ENCODE measurements at regions not wholly inside any gene's neighbourhood (a gene's known extent, or its start where the extent isn't known, plus 50 kb on each side); places are given as distances from the start of the nearest gene placed in this dataset.

GRCh38 chr5:39730699-39731098 is 305.9 kb upstream of the DAB2 start:
- DNase-seq (ENCODE audit: low read depth in 1 of 2, low spot score in 1 of 2) (no peak), ATAC-seq (no peak), FAIRE-seq (no peak)
- ChIA-PET POLR2A (no interaction called here), CTCF (interaction anchor here (1.5 kb wide), 1 partner anchor 9 kb away, joined by 3 read pairs; no protein-coding TSS in a partner anchor)
- Histone ChIP-seq H3K4me1 (peaks cover 20% of the 10 kb centered on the region), H3K27ac (no peak overlapping the region), H3K9me3 (no peaks in the 10 kb centered on the region), H3K4me2 (peak overlapping the region; percentile 48), H3K4me3 (no peak overlapping the region)
- TF ChIP-seq HEYL (CRISPR knock-in tag; IDR thresholded peaks at IDR 0.05) (no peak), HMGXB4 (CRISPR knock-in tag; IDR thresholded peaks at IDR 0.05; ENCODE audit: borderline replicate concordance) (no peak), RAD21 (conservative IDR thresholded peaks at IDR 0.05 in 1 of 2, IDR thresholded peaks at IDR 0.05 in 1 of 2) (no peak), POLR2AphosphoS2 (conservative IDR thresholded peaks at IDR 0.05; ENCODE audit: low read length) (no peak), ESRRA (IDR thresholded peaks at IDR 0.05; ENCODE audit: borderline replicate concordance, low read length) (no peak), TFCP2L1 (CRISPR knock-in tag; IDR thresholded peaks at IDR 0.05) (no peak), CHD2 (IDR thresholded peaks at IDR 0.05; ENCODE audit: low read length, partially characterized antibody) (no peak), CTCF (IDR thresholded peaks at IDR 0.05) (no peak), JUNB (IDR thresholded peaks at IDR 0.05) (no peak), RARB (CRISPR knock-in tag; IDR thresholded peaks at IDR 0.05) (no peak), SREBF2 (IDR thresholded peaks at IDR 0.05) (no peak), ZC3H11A (IDR thresholded peaks at IDR 0.05) (no peak)
- WGBS (ENCODE audit: missing lambda C conversion rate) = 10% methylated on average over 1 of the region's 1 CpG

GRCh38 chr5:39730006-39730405 is 305.2 kb upstream of the DAB2 start:
- FAIRE-seq = no peak
- CTCF ChIA-PET = interaction anchor here (1.5 kb wide), 1 partner anchor 8 kb away, joined by 3 read pairs; no protein-coding TSS in a partner anchor

More at GRCh38 chr5:39730006-39730405, 305.2 kb upstream of the DAB2 start:
- 36% methylated on average over 2 of the region's 2 CpGs for WGBS (ENCODE audit: missing lambda C conversion rate)
- peak in 1 of 2 experiments; percentile 42; a peak in 1 of 6 replicates for ATAC-seq
- H3K4me1 ChIP-seq = peaks cover 20% of the 10 kb centered on the region
- no peaks in the 10 kb centered on the region for H3K9me3 ChIP-seq
- H3K4me3 ChIP-seq = no peak overlapping the region
- DNase-seq (ENCODE audit: low read depth in 1 of 2, low spot score in 1 of 2) = peak in 1 of 2 experiments; percentile 23
- TF ChIP-seq POLR2A (IDR thresholded peaks at IDR 0.05; ENCODE audit: low read length) (no peak), CBX8 (IDR thresholded peaks at IDR 0.05) (no peak), RNF2 (IDR thresholded peaks at IDR 0.05; ENCODE audit: borderline replicate concordance, low read depth) (no peak), MAFK (IDR thresholded peaks at IDR 0.05; ENCODE audit: partially characterized antibody) (no peak), HOXA7 (CRISPR knock-in tag; IDR thresholded peaks at IDR 0.05) (no peak), HEYL (CRISPR knock-in tag; IDR thresholded peaks at IDR 0.05) (no peak), CTCF (IDR thresholded peaks at IDR 0.05) (no peak), GATA3 (IDR thresholded peaks at IDR 0.05; ENCODE audit: borderline replicate concordance) (no peak), HES2 (IDR thresholded peaks at IDR 0.05) (no peak), FOSL2 (IDR thresholded peaks at IDR 0.05) (no peak), FOSL2 (CRISPR knock-in tag; IDR thresholded peaks at IDR 0.05) (no peak), USF2 (IDR thresholded peaks at IDR 0.05) (no peak), ZC3H11A (IDR thresholded peaks at IDR 0.05) (no peak), BCL3 (IDR thresholded peaks at IDR 0.05) (no peak)
- peak overlapping the region; percentile 48 for H3K4me2 ChIP-seq
- no peak overlapping the region for H3K27ac ChIP-seq
- POLR2A ChIA-PET = no interaction called here
